HCT116 (cell line): ENCODE measurements at regions not wholly inside any gene's neighbourhood (a gene's known extent, or its start where the extent isn't known, plus 50 kb on each side); places are given as distances from the start of the nearest gene placed in this dataset.

Source experiments
- ATAC-seq: fragments of 200-7000 bp; cut with Tn5 transposase; 2 replicates; pipeline ENCODE4 v1.9.1; 2020; ENCODE audit warnings: mild to moderate bottlenecking, moderate library complexity
- BruUV-seq: library from RNA; stranded (reverse); fragments of 400-500 nt; replicated peaks from 2 replicates; lab custom pipeline; 2021; lab: Mats Ljungman, UMichigan
- CTCF ChIA-PET: fragments of 300-600 bp; sonication (Branson Sonifier 250); formaldehyde crosslinking; loops from one replicate; lab custom pipeline; 2021; ENCODE audit warnings: antibody characterized with exemption; lab: Charles Lee
- POLR2A ChIA-PET: fragments of 300-600, 350-600 bp; sonication (Branson Sonifier 250); formaldehyde crosslinking; loops from one replicate; lab custom pipeline; 2021; ENCODE audit warnings: antibody characterized with exemption; lab: Charles Lee
- RAD21 ChIA-PET, 2 experiments: fragments of 300-600 bp; sonication (Branson Sonifier 250); formaldehyde crosslinking; loops; one replicate each; lab custom pipeline; 2023; ENCODE audit warnings: low total read pairs in 2 of 2; ENCODE audit not compliant: uncharacterized antibody in 2 of 2, unreplicated experiment in 2 of 2, low non-redundant PET in 1 of 2; lab: Charles Lee
- DNase-seq: peaks from one replicate; pipeline ENCODE4 v3.0.0-alpha.2; 2010; ENCODE audit warnings: low read depth, low spot score
- H2AFZ ChIP-seq: fragments of 200-600 bp; shearing (Covaris generic), sonication (generic); 2 replicates; pipeline ENCODE4 v1.6.1; 2017; ENCODE audit warnings: low read depth, mixed run types, mixed read lengths, antibody characterized with exemption, low read length; ENCODE audit not compliant: poor library complexity, severe bottlenecking
- H3K27ac ChIP-seq: 2 replicates; pipeline ENCODE4 v1.5.1; 2012; ENCODE audit warnings: low read depth, low read length
- H3K27me3 ChIP-seq: fragments of 200-600 bp; sonication (generic); 2 replicates; pipeline ENCODE4 v1.6.1; 2016; ENCODE audit warnings: mixed run types, low read length, mixed read lengths; ENCODE audit not compliant: insufficient read depth
- H3K36me3 ChIP-seq, 2 experiments: fragments of 200-500 bp in 1 of 2; fragments of 200-600 bp in 1 of 2; sonication (Bioruptor generic) in 1 of 2; sonication (generic) in 1 of 2; 2 replicates each; pipeline versions ENCODE4 v1.5.1 to v1.6.1; 2014 to 2016; ENCODE audit warnings: low read length in 2 of 2, inconsistent platforms in 1 of 2, mixed read lengths in 1 of 2, mixed run types in 1 of 2; ENCODE audit not compliant: insufficient read depth in 2 of 2, control insufficient read depth in 1 of 2
- H3K4me1 ChIP-seq, 2 experiments: fragments of 200-600 bp in 1 of 2; sonication (generic) in 1 of 2; 2 replicates each; pipeline versions ENCODE4 v1.5.1 to v1.6.1; 2012 to 2017; ENCODE audit warnings: low read length in 2 of 2, inconsistent platforms in 1 of 2, mild to moderate bottlenecking in 1 of 2, mixed read lengths in 1 of 2, mixed run types in 1 of 2, moderate library complexity in 1 of 2; ENCODE audit not compliant: insufficient read depth in 2 of 2, control insufficient read depth in 1 of 2
- H3K4me2 ChIP-seq: fragments of 200-600 bp; sonication (generic); 2 replicates; pipeline ENCODE4 v1.6.1; 2017; ENCODE audit warnings: mixed run types, low read length, mixed read lengths
- H3K4me3 ChIP-seq, 2 experiments: fragments of 200-600 bp in 1 of 2; sonication (generic) in 1 of 2; replicated peaks in 1 of 2; 2 replicates each; pipeline ENCODE4 v1.5.1; 2011 to 2016; ENCODE audit warnings: low read length in 2 of 2, control low read depth in 1 of 2, low read depth in 1 of 2, mild to moderate bottlenecking in 1 of 2, mixed read lengths in 1 of 2, mixed run types in 1 of 2
- H3K79me2 ChIP-seq: fragments of 200-600 bp; sonication (generic); 2 replicates; pipeline ENCODE4 v1.6.1; 2017; ENCODE audit warnings: mild to moderate bottlenecking, mixed run types, low read length, moderate library complexity, mixed read lengths; ENCODE audit not compliant: insufficient read depth
- H3K9ac ChIP-seq: fragments of 200-600 bp; sonication (generic); 2 replicates; pipeline ENCODE4 v1.6.1; 2016; ENCODE audit warnings: low read length, mixed read lengths
- H3K9me2 ChIP-seq: fragments of 200-600 bp; sonication (generic), shearing (Covaris generic); 2 replicates; pipeline ENCODE4 v1.6.1; 2017; ENCODE audit warnings: mixed run types, mild to moderate bottlenecking, moderate library complexity; ENCODE audit not compliant: insufficient read depth
- H3K9me3 ChIP-seq, 2 experiments: fragments of 200-500 bp in 1 of 2; fragments of 200-600 bp in 1 of 2; sonication (Bioruptor generic) in 1 of 2; sonication (generic) in 1 of 2; 2 replicates each; pipeline ENCODE4 v1.6.1; 2014 to 2017; ENCODE audit warnings: low read length in 2 of 2, mixed read lengths in 2 of 2, inconsistent platforms in 1 of 2, low read depth in 1 of 2, mild to moderate bottlenecking in 1 of 2, mixed run types in 1 of 2, moderate library complexity in 1 of 2; ENCODE audit not compliant: control insufficient read depth in 1 of 2, insufficient read depth in 1 of 2
- H4K20me1 ChIP-seq: fragments of 200-600 bp; sonication (generic), shearing (Covaris generic); 2 replicates; pipeline ENCODE4 v1.6.1; 2017; ENCODE audit warnings: mixed run types, mild to moderate bottlenecking, moderate library complexity; ENCODE audit not compliant: insufficient read depth
- JUND ChIP-seq: IDR thresholded peaks from 2 replicates; pipeline ENCODE4 v1.6.1; 2012
- POLR2AphosphoS5 ChIP-seq: IDR thresholded peaks from 2 replicates; pipeline ENCODE4 v1.6.1; 2011; ENCODE audit warnings: mild to moderate bottlenecking, low read depth, low read length, moderate library complexity
- REST ChIP-seq: IDR thresholded peaks from 2 replicates; pipeline ENCODE4 v1.6.1; 2012; ENCODE audit warnings: low read depth
- ZBTB33 ChIP-seq: IDR thresholded peaks from 2 replicates; pipeline ENCODE4 v1.6.1; 2011; ENCODE audit warnings: mild to moderate bottlenecking, low read length, moderate library complexity; ENCODE audit not compliant: insufficient replicate concordance; ENCODE audit errors: extremely low read depth
- ZNF274 ChIP-seq: fragments of 200-500 bp; sonication (Bioruptor generic); IDR thresholded peaks from 2 replicates; pipeline ENCODE4 v1.6.1; 2014; ENCODE audit warnings: mild to moderate bottlenecking, low read depth, low read length, inconsistent platforms
- intact Hi-C: fragments of 100-400 bp; cut with micrococcal nuclease; formaldehyde crosslinking; loops from 2 replicates; pipeline ENCODE4 v1.10.0; 2022

- intact Hi-C loops, result no loop called here
- H4K20me1 ChIP-seq, result no peaks in the 10 kb centered on the region
- H3K9me2 ChIP-seq, result no peaks in the 10 kb centered on the region
- no peak overlapping the region for H2AFZ ChIP-seq
- ChIA-PET RAD21 (no interaction called here), CTCF (no interaction called here), POLR2A (no interaction called here)
- ATAC-seq (no peak), DNase-seq (no peak)
- BruUV-seq, result no TSS peak
- no peak overlapping the region for H3K4me2 ChIP-seq
- no peak for TF ChIP-seq ZNF274
- no peak for TF ChIP-seq ZBTB33
- no peak for TF ChIP-seq POLR2AphosphoS5
- no peaks in the 10 kb centered on the region for H3K4me1 ChIP-seq
- no peaks in the 10 kb centered on the region for H3K9me3 ChIP-seq
- no peaks in the 10 kb centered on the region for H3K27me3 ChIP-seq
- no peak overlapping the region for H3K27ac ChIP-seq
- H3K4me3 ChIP-seq, result no peak overlapping the region
- H3K79me2 ChIP-seq, result no peaks in the 10 kb centered on the region
- no peak overlapping the region for H3K9ac ChIP-seq
- H3K36me3 ChIP-seq, result no peaks in the 10 kb centered on the region
Measured at GRCh38 chr5:6090838-6091237, 287.5 kb downstream of the MED10 start.

GRCh38 chr5:6090079-6090654 is 288.2 kb downstream of the MED10 start:
- CTCF ChIA-PET, result no interaction called here

More at GRCh38 chr5:6090079-6090654, 288.2 kb downstream of the MED10 start:
- no peak for ATAC-seq
- no peaks in the 10 kb centered on the region for H3K4me1 ChIP-seq
- H4K20me1 ChIP-seq, result no peaks in the 10 kb centered on the region
- DNase-seq, result no peak
- ChIA-PET RAD21 (no interaction called here), POLR2A (no interaction called here)
- intact Hi-C loops, result no loop called here
- no peak overlapping the region for H3K4me2 ChIP-seq
- TF ChIP-seq REST (no peak), JUND (no peak)
- no peaks in the 10 kb centered on the region for H3K79me2 ChIP-seq
- no peak overlapping the region for H3K27ac ChIP-seq
- H3K27me3 ChIP-seq, result no peaks in the 10 kb centered on the region
- no peaks in the 10 kb centered on the region for H3K36me3 ChIP-seq
- H3K4me3 ChIP-seq, result no peak overlapping the region
- H3K9me2 ChIP-seq, result no peaks in the 10 kb centered on the region
- H2AFZ ChIP-seq, result no peak overlapping the region
- no TSS peak for BruUV-seq
- no peaks in the 10 kb centered on the region for H3K9me3 ChIP-seq
- H3K9ac ChIP-seq, result no peak overlapping the region
